Mucosa of rectum (tissue), 2 donors: ENCODE measurements at regions not wholly inside any gene's neighbourhood (a gene's known extent, or its start where the extent isn't known, plus 50 kb on each side); places are given as distances from the start of the nearest gene placed in this dataset.
"Not testable (repeated sequence)": the region's sequence is repeated elsewhere in the genome, so short reads cannot be mapped to it uniquely, and the experiment has no call there.

Experiments used
- H3K27ac ChIP-seq, 2 donors: one replicate each; pipeline ENCODE4 v1.7.0; 2013; ENCODE audit warnings: inconsistent platforms in 2 of 2, low read depth in 2 of 2, low read length in 2 of 2
- H3K27me3 ChIP-seq, 2 donors: one replicate each; pipeline ENCODE4 v1.7.0; 2013; ENCODE audit warnings: low read length in 2 of 2; ENCODE audit not compliant: control insufficient read depth in 2 of 2, insufficient read depth in 2 of 2
- H3K36me3 ChIP-seq, 2 donors: one replicate each; pipeline ENCODE4 v1.7.0; 2013; ENCODE audit warnings: low read length in 2 of 2; ENCODE audit not compliant: control insufficient read depth in 2 of 2, insufficient read depth in 2 of 2
- H3K4me1 ChIP-seq, 2 donors: one replicate each; pipeline ENCODE4 v1.7.0; 2013; ENCODE audit warnings: low read length in 2 of 2, mild to moderate bottlenecking in 1 of 2; ENCODE audit not compliant: control insufficient read depth in 2 of 2, insufficient read depth in 2 of 2
- H3K4me3 ChIP-seq, 2 donors: one replicate each; pipeline ENCODE4 v1.7.0; 2013; ENCODE audit warnings: low read length in 2 of 2
- H3K9ac ChIP-seq, 2 donors: one replicate each; pipeline ENCODE4 v1.7.0; 2013; ENCODE audit warnings: low read length in 2 of 2, low read depth in 1 of 2, mild to moderate bottlenecking in 1 of 2
- H3K9me3 ChIP-seq, 2 donors: one replicate each; pipeline ENCODE4 v1.7.0; 2013; ENCODE audit warnings: low read length in 2 of 2; ENCODE audit not compliant: control insufficient read depth in 2 of 2
- donor health status: healthy.
- donor health status: Normal muscosa, but diverticular disease.

DNA sequence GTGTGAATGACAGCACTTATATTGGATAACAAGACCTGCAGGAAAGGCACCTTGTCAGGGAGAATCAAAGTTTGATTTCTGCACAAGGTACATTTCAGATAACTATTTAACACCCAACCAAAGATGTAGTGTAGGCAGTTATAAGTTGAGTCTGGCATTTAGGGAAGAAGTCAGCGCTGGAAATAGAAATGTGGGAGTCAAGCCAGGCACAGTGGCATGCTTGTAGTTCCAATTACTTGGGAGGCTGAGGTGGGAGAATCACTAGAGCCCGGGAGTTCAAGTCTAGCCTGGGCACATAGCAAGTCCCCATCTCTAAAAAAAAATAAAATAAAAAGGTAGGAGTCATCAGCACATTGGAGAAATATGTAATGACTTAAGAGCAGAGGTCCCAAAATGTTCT lies 295.1 kb downstream of the ZNF674 start:
- H3K27me3 ChIP-seq: peaks cover 0 to 9% of the 10 kb centered on the region in 2 donors
- no peak overlapping the region for H3K4me3 ChIP-seq
- H3K36me3 ChIP-seq: no peaks in the 10 kb centered on the region
- H3K9me3 ChIP-seq: no peaks in the 10 kb centered on the region
- H3K4me1 ChIP-seq: no peaks in the 10 kb centered on the region
- no peak overlapping the region for H3K9ac ChIP-seq
- H3K27ac ChIP-seq: no peak overlapping the region

DNA sequence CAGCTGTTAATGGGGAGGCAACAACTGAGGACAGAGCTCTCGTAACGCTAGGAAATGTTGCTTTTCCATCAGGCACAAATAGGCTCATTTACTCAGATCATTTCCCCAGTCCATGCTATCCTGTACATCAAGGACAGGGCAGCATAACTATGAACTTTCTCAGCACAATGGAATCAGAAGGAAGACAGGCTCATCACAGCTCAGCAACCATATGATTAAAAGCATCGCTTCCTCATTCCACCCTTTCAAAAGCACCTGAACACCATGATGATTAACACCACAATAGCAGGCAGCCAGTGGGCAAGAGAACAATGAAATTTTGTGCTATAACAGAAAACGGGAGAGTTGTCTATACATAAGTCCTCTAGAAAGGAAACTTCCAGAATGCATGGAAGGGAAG lies 297.8 kb downstream of the ZNF674 start:
- no peaks in the 10 kb centered on the region for H3K9me3 ChIP-seq
- H3K4me1 ChIP-seq: no peaks in the 10 kb centered on the region
- H3K9ac ChIP-seq: no peak overlapping the region
- H3K27ac ChIP-seq: no peak overlapping the region
- H3K36me3 ChIP-seq: no peaks in the 10 kb centered on the region
- peaks cover 0 to 9% of the 10 kb centered on the region in 2 donors for H3K27me3 ChIP-seq
- H3K4me3 ChIP-seq: no peak overlapping the region

DNA sequence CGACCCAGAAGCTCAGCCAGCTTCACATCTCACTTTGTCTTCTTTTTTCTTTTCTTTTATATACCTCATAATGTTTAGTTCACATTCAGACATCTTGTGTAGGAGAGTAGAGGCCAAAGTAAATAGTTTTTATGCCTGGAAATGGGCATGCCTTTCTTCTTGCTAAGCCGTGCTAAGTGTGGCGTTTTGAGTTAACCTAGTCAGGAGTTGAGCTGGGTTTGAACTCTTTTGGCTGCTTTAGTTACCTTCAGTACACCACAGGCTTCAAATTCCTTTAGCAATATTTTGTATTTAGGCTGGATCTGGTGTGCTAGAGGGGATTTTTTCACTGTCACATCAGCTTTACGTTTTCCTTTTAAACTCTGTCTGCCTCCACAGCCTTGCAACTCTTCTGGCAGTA lies 300.8 kb downstream of the ZNF674 start:
- H3K4me1 ChIP-seq: no peaks in the 10 kb centered on the region
- no peak overlapping the region for H3K4me3 ChIP-seq
- H3K36me3 ChIP-seq: no peaks in the 10 kb centered on the region
- no peaks in the 10 kb centered on the region for H3K9me3 ChIP-seq
- H3K27ac ChIP-seq: no peak overlapping the region
- no peak overlapping the region for H3K9ac ChIP-seq
- H3K27me3 ChIP-seq: peaks cover 0 to 9% of the 10 kb centered on the region in 2 donors

DNA sequence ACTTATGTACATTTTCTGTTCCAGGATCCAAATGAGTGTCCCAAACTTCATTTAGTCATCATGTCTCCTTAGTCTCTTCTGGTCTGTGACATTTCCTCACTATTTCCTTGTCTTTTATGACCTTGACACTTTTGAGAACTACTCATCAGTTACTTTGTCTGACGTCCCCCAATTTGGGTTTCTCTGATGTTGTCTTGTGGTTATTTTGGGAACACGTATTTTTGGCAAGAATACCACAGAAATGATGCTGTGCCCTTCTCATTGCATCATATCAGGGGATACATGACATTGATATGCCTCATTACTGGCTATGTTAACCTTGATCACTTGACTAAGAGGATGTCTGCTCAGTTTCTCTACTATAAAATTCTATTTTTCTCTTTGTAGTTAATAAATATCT lies 308.8 kb downstream of the ZNF674 start:
- Histone ChIP-seq H3K9me3 (no peaks in the 10 kb centered on the region), H3K9ac (no peak overlapping the region), H3K27ac (no peak overlapping the region), H3K36me3 (no peaks in the 10 kb centered on the region), H3K27me3 (no peaks in the 10 kb centered on the region), H3K4me1 (no peaks in the 10 kb centered on the region), H3K4me3 (no peak overlapping the region)

DNA sequence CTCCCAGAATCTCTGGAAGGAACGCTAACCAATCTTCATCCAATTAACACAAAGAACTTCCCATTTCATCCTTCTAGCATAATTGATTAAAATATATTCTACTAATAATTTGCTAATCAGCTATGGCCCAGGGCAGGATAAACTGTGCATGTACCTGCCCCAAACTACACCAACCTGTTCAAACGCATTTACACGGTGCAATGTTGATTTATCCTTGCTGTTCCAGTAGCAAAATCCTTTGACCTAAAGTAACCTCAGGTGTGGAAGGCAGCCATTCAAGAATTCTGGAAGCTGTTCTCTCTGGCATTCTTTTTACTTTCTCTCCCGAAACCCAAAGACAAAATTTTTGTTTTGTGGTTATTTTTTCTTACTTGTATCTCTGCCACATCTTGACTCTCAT lies 309.4 kb downstream of the ZNF674 start:
- H3K27ac ChIP-seq: no peak overlapping the region
- H3K4me3 ChIP-seq: no peak overlapping the region
- H3K9me3 ChIP-seq: no peaks in the 10 kb centered on the region
- no peaks in the 10 kb centered on the region for H3K4me1 ChIP-seq
- H3K27me3 ChIP-seq: peaks cover 0 to 1% of the 10 kb centered on the region in 2 donors
- no peaks in the 10 kb centered on the region for H3K36me3 ChIP-seq
- no peak overlapping the region for H3K9ac ChIP-seq

DNA sequence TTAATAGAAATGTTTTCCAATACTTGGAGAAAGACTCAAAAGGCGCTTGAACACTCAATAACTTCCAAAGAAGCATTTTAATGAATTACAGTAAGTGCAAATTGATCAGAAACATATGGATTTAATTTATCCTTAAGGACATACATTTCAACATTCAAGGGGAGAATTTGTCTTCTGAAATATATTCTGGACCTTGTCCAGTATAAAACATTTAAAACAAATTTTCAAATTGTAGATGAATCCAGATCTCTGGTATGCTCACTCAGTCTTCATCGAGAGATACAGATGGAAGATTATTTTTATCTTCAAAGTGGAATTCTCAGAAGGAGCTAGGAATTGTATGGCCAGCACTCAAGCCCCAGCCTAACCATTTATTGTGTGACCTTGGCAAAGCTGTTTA lies 310.4 kb downstream of the ZNF674 start:
- no peak overlapping the region for H3K9ac ChIP-seq
- no peaks in the 10 kb centered on the region for H3K9me3 ChIP-seq
- no peaks in the 10 kb centered on the region for H3K4me1 ChIP-seq
- H3K36me3 ChIP-seq: no peaks in the 10 kb centered on the region
- H3K27me3 ChIP-seq: peaks cover 0 to 2% of the 10 kb centered on the region in 2 donors
- H3K4me3 ChIP-seq: no peak overlapping the region
- H3K27ac ChIP-seq: no peak overlapping the region

DNA sequence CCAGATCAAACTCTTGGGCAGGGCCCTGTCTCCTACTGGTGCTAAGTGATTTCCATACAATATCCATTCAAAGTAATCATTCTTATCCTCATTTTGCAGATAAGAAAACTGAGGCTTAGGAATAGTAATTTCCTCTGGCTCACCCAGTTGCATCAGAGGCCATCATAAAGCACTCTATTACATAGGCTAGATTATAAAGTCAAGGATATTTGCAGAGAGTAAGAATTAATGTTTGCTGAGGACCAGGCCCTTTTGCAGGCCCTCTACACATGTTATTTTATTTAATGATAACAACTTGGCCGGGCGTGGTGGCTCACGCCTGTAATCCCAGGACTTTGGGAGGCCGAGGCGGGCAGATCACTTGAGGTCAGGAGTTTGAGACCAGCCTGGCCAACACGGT lies 316.8 kb downstream of the ZNF674 start:
- Histone ChIP-seq H3K4me1 (no peaks in the 10 kb centered on the region), H3K9me3 (no peaks in the 10 kb centered on the region), H3K4me3 (no peak overlapping the region), H3K36me3 (no peaks in the 10 kb centered on the region), H3K9ac (no peak overlapping the region), H3K27ac (no peak overlapping the region), H3K27me3 (peaks cover 0 to 2% of the 10 kb centered on the region in 2 donors)

DNA sequence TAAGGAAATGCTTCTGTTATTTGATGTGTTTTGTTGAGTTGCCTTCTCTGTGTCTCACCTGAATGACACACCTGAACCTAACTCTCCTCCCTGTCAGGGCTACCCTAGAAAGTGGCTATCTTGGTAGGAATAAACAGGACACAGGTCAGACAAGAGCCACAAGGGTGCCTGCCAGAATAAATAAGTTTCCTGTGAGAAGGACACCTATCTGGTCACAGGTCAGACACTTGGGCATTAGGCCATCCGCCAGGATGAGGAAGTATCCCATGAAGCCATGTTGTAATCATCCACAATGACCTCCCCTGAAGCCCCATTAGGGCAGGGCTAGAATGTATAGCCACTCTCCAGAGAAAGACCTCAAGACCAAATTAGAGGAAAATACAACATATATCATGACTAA lies 318.8 kb downstream of the ZNF674 start:
- peaks cover 0 to 2% of the 10 kb centered on the region in 2 donors for H3K27me3 ChIP-seq
- no peak overlapping the region for H3K4me3 ChIP-seq
- H3K27ac ChIP-seq: no peak overlapping the region
- no peak overlapping the region for H3K9ac ChIP-seq
- H3K9me3 ChIP-seq: no peaks in the 10 kb centered on the region
- H3K36me3 ChIP-seq: no peaks in the 10 kb centered on the region
- no peaks in the 10 kb centered on the region for H3K4me1 ChIP-seq

DNA sequence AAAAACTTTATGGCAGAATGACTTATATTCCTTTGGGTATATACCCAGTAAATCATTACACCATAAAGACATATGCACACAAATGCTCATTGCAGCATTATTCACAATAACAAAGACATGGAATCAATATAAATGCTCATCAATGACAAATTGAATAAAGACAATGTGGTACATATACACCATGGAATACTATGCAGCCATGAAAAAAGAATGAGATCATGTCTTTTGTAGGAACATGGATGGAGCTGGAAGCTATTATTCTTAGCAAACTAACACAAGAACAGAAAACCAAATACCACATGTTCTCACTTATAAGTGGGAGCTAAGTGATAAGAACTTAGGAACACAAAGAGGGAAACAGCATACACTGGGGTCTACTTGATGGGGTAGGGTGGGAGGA lies 321.7 kb downstream of the ZNF674 start:
- not testable (repeated sequence) for H3K9ac ChIP-seq, H3K4me1 ChIP-seq, H3K9me3 ChIP-seq, H3K4me3 ChIP-seq, H3K36me3 ChIP-seq, H3K27ac ChIP-seq, H3K27me3 ChIP-seq

DNA sequence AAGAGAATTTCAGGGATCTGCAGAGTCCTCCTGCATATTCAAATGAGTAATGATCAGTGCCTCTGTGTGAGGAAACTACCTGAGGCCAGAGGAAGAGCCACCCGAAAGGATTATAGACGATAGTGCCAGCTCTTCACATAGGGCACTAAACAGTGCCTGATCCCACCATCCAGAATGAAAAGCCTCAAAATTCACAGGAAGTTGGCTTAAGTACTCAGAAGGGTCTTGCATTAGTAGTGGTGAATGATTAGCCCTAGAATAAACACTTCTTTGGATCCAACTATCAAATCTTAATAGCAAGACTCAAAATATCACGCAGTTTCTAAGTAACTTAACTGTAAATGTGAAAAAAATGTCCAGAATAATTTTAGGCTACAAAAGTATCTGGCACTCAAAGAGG lies 324.4 kb downstream of the ZNF674 start:
- Histone ChIP-seq H3K36me3 (no peaks in the 10 kb centered on the region), H3K4me1 (no peaks in the 10 kb centered on the region), H3K27ac (no peak overlapping the region), H3K27me3 (peaks cover 0 to 8% of the 10 kb centered on the region in 2 donors), H3K9ac (no peak overlapping the region), H3K9me3 (no peaks in the 10 kb centered on the region), H3K4me3 (no peak overlapping the region)

DNA sequence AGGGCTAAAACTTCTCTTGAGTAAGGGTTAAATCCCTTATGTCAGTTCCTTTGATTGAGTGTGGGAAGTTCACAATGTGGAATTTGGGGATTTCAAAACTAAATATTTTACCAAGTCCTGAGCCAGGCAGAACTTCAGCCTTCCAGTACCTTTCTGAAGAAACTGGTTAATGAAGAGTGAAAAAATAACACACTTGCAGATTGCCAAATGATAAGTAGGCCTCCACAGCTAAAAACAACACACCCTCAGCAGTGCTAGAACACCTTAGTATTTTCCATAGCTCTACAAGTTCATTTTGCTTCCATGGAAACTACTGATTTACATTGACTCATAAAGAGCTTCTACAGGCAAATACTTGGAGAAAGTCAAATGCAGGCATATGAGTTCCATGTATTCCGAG lies 326.8 kb downstream of the ZNF674 start:
- no peaks in the 10 kb centered on the region for H3K4me1 ChIP-seq
- H3K9ac ChIP-seq: no peak overlapping the region
- no peak overlapping the region for H3K4me3 ChIP-seq
- no peaks in the 10 kb centered on the region for H3K9me3 ChIP-seq
- H3K27me3 ChIP-seq: peaks cover 0 to 8% of the 10 kb centered on the region in 2 donors
- no peaks in the 10 kb centered on the region for H3K36me3 ChIP-seq
- no peak overlapping the region for H3K27ac ChIP-seq
